Calu3 (cell line): ENCODE measurements at regions not wholly inside any gene's neighbourhood (a gene's known extent, or its start where the extent isn't known, plus 50 kb on each side); places are given as distances from the start of the nearest gene placed in this dataset.

ENCODE experiments used
- BruUV-seq: library from RNA; stranded (reverse); fragments of 400-500 nt; replicated peaks from 2 replicates; lab custom pipeline; 2021; lab: Mats Ljungman, UMichigan
- CTCF ChIA-PET: fragments of 300-600 bp; sonication (Branson Sonifier 250); formaldehyde crosslinking; loops from one replicate; lab custom pipeline; 2022; ENCODE audit warnings: antibody characterized with exemption; lab: Charles Lee
- DNase-seq: peaks from one replicate; pipeline ENCODE4 v3.0.0; 2022
- H3K27ac Mint-ChIP-seq: one replicate; pipeline ENCODE4 v1.8.0; 2022; ENCODE audit warnings: mixed read lengths; ENCODE audit not compliant: unreplicated experiment
- H3K27me3 Mint-ChIP-seq: one replicate; pipeline ENCODE4 v1.8.0; 2022; ENCODE audit warnings: mixed read lengths; ENCODE audit not compliant: unreplicated experiment
- H3K36me3 Mint-ChIP-seq: one replicate; pipeline ENCODE4 v1.8.0; 2022; ENCODE audit warnings: mild to moderate bottlenecking, moderate library complexity, mixed read lengths; ENCODE audit not compliant: insufficient read depth, unreplicated experiment
- H3K4me1 Mint-ChIP-seq: one replicate; pipeline ENCODE4 v1.8.0; 2022; ENCODE audit warnings: mild to moderate bottlenecking, low read depth, mixed read lengths; ENCODE audit not compliant: unreplicated experiment
- H3K4me3 Mint-ChIP-seq: one replicate; pipeline ENCODE4 v1.8.0; 2022; ENCODE audit warnings: mild to moderate bottlenecking, low read depth, moderate library complexity, mixed read lengths; ENCODE audit not compliant: unreplicated experiment
- H3K9me3 Mint-ChIP-seq: one replicate; pipeline ENCODE4 v1.8.0; 2022; ENCODE audit warnings: low read depth, mixed read lengths; ENCODE audit not compliant: unreplicated experiment
- CTCF ChIP-seq: fragments of 200-600 bp; IDR thresholded peaks from one replicate; pipeline ENCODE4 v1.8.0; 2022; ENCODE audit warnings: antibody characterized with exemption; ENCODE audit not compliant: unreplicated experiment
- intact Hi-C: fragments of 100-400 bp; cut with micrococcal nuclease; formaldehyde crosslinking; loops from one replicate; pipeline ENCODE4 v1.10.0; 2022; ENCODE audit not compliant: unreplicated experiment

DNA sequence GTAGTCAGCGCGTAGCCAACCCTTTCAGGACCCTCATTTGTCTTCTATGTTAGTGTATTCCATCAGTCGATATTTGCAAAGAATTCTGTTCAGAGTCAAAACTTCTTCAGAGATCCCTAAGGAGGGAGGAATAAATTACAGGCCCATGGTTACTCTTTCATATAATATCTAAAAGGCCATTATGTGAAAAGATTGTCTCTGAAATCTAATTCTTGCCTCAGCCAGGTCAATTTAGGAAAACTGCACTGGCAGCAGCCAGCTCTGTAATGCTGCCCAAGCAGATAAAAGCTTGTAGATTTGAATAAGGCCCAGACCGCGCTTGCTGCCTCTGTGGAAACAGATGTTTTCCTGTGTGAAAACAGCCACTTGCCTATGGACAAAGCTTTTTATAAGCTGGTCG lies 379.8 kb downstream of the CNTNAP4 start:
- Mint-ChIP-seq H3K27ac (no peak overlapping the region), H3K27me3 (peaks cover 13% of the 10 kb centered on the region), H3K4me1 (no peaks in the 10 kb centered on the region), H3K4me3 (no peak overlapping the region), H3K9me3 (no peaks in the 10 kb centered on the region), H3K36me3 (no peaks in the 10 kb centered on the region)
- no peak for TF ChIP-seq CTCF
- CTCF ChIA-PET: interaction anchor here (0.6 kb wide), 1 partner anchor 23 kb away, joined by 3 read pairs; no protein-coding TSS in a partner anchor
- no peak for DNase-seq
- BruUV-seq: no TSS peak
- intact Hi-C loops: no loop called here

- BruUV-seq: no TSS peak
- H3K4me3 Mint-ChIP-seq: no peak overlapping the region
- no peak for TF ChIP-seq CTCF
- CTCF ChIA-PET: no interaction called here
- H3K27ac Mint-ChIP-seq: no peak overlapping the region
- H3K27me3 Mint-ChIP-seq: no peaks in the 10 kb centered on the region
- no peak for DNase-seq
- H3K36me3 Mint-ChIP-seq: no peaks in the 10 kb centered on the region
- intact Hi-C loops: no loop called here
- H3K4me1 Mint-ChIP-seq: peaks cover 17% of the 10 kb centered on the region
- no peaks in the 10 kb centered on the region for H3K9me3 Mint-ChIP-seq
These were observed 384.6 kb downstream of the CNTNAP4 start for GRCh38 chr16:76661691-76662235.

GRCh38 chr16:76665571-76666275 lies 388.5 kb downstream of the CNTNAP4 start:
- TF ChIP-seq CTCF: peak; percentile 26
- CTCF ChIA-PET: interaction anchor here (1.5 kb wide), 1 partner anchor 11 kb away, joined by 5 read pairs; no protein-coding TSS in a partner anchor
- DNase-seq: no peak
- H3K4me1 Mint-ChIP-seq: peaks cover 26% of the 10 kb centered on the region
- BruUV-seq: no TSS peak
- H3K36me3 Mint-ChIP-seq: no peaks in the 10 kb centered on the region
- no peaks in the 10 kb centered on the region for H3K9me3 Mint-ChIP-seq
- no peaks in the 10 kb centered on the region for H3K27me3 Mint-ChIP-seq
- intact Hi-C loops: loop anchor here (1.0 to 5.0 kb wide), 3 partner anchors 217 to 507 kb away; no protein-coding TSS in a partner anchor
- H3K4me3 Mint-ChIP-seq: no peak overlapping the region
- no peak overlapping the region for H3K27ac Mint-ChIP-seq

DNA sequence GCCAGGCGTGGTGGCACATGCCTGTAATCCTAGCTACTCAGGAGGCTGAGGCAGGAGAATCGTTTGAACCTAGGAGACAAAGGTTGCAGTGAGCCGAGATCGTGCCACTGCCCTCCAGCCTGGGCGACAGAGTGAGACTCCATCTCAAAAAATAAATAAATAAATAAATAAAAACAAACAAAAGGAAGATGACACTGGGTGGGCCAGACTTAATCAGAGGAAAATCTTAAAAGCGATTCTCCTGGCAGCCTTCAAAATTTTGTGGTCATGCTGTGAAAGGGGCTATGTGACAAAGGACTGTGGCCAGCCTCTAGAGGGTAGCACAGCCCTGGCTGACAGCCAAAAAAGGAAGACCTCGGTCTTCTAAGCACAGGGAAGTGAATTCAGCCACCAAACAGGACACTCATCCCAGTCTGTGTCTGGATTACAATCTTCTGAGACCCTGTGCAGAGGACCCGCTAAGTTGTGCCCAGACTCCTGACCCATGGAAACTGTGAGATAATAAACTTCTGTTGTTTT lies 391.1 kb downstream of the CNTNAP4 start:
- TF ChIP-seq CTCF: no peak
- no TSS peak for BruUV-seq
- Mint-ChIP-seq H3K27ac (no peak overlapping the region), H3K27me3 (no peaks in the 10 kb centered on the region), H3K36me3 (no peaks in the 10 kb centered on the region), H3K4me3 (no peak overlapping the region), H3K9me3 (no peaks in the 10 kb centered on the region), H3K4me1 (peaks cover 32% of the 10 kb centered on the region)
- peak; percentile 53 for DNase-seq
- CTCF ChIA-PET: no interaction called here
- intact Hi-C loops: loop anchor here (5.0 kb wide), 1 partner anchor 504 kb away; no protein-coding TSS in a partner anchor
